Hematopoietic multipotent progenitor cell treated with erythropoietin and hydrocortisone succinate and interleukin-3 and kit ligand, for 6 days (in vitro differentiated cells): ENCODE measurements at regions not wholly inside any gene's neighbourhood (a gene's known extent, or its start where the extent isn't known, plus 50 kb on each side); places are given as distances from the start of the nearest gene placed in this dataset.

Source experiments
- DNase-seq: peaks from one replicate; pipeline ENCODE4 v3.0.0-alpha.2; 2015

- no peak for DNase-seq
Measured at GRCh38 chr3:111244760-111245159, 173.1 kb downstream of the NECTIN3 start.

GRCh38 chr3:111246967-111247760 is 175.5 kb downstream of the NECTIN3 start:
- DNase-seq: no peak

- DNase-seq: no peak
Measured at GRCh38 chr3:111248406-111248805, 176.8 kb downstream of the NECTIN3 start.

GRCh38 chr3:111249421-111249820 is 177.8 kb downstream of the NECTIN3 start:
- no peak for DNase-seq

GRCh38 chr3:111252779-111253178 is 181.2 kb downstream of the NECTIN3 start:
- no peak for DNase-seq

GRCh38 chr3:111253733-111254132 is 182.1 kb downstream of the NECTIN3 start:
- DNase-seq: no peak

GRCh38 chr3:111260878-111261277 is 189.3 kb downstream of the NECTIN3 start:
- DNase-seq: no peak

GRCh38 chr3:111269777-111270176 is 198.2 kb downstream of the NECTIN3 start:
- no peak for DNase-seq

GRCh38 chr3:111277226-111277625 is 205.6 kb downstream of the NECTIN3 start:
- DNase-seq: peak; percentile 36

- no peak for DNase-seq
Measured at GRCh38 chr3:111278959-111279358, 207.3 kb downstream of the NECTIN3 start.

GRCh38 chr3:111282024-111282423 is 210.4 kb downstream of the NECTIN3 start:
- DNase-seq: no peak

- no peak for DNase-seq
Measured at GRCh38 chr3:111283165-111283564, 211.5 kb downstream of the NECTIN3 start.

- DNase-seq: no peak
Measured at GRCh38 chr3:111284503-111285183, 213.0 kb downstream of the NECTIN3 start.

- no peak for DNase-seq
Measured at GRCh38 chr3:111285184-111285538, 213.5 kb downstream of the NECTIN3 start.

- no peak for DNase-seq
Measured at GRCh38 chr3:111285694-111286093, 214.1 kb downstream of the NECTIN3 start.

- no peak for DNase-seq
Measured at GRCh38 chr3:111286746-111287145, 215.1 kb downstream of the NECTIN3 start.

GRCh38 chr3:111292117-111292516 is 220.5 kb downstream of the NECTIN3 start:
- no peak for DNase-seq

GRCh38 chr3:111299192-111299615 is 227.6 kb downstream of the NECTIN3 start:
- DNase-seq: no peak

GRCh38 chr3:111301238-111301798 is 229.7 kb downstream of the NECTIN3 start:
- DNase-seq: no peak

GRCh38 chr3:111302063-111302462 is 230.4 kb downstream of the NECTIN3 start:
- no peak for DNase-seq

- no peak for DNase-seq
Measured at GRCh38 chr3:111303760-111304159, 232.1 kb downstream of the NECTIN3 start.

- DNase-seq: no peak
Measured at GRCh38 chr3:111307676-111308075, 234.3 kb upstream of the CD96 start.

GRCh38 chr3:111311126-111311525 is 230.9 kb upstream of the CD96 start:
- peak; percentile 25 for DNase-seq

GRCh38 chr3:111311709-111312235 is 230.2 kb upstream of the CD96 start:
- DNase-seq: peak; percentile 81
